GM23338 (cell line): ENCODE measurements at regions not wholly inside any gene's neighbourhood (a gene's known extent, or its start where the extent isn't known, plus 50 kb on each side); places are given as distances from the start of the nearest gene placed in this dataset.

Experiments used
- CREB1 ChIP-seq: fragments of 250-450 bp; sonication (Bioruptor Pico); IDR thresholded peaks from 2 replicates; pipeline ENCODE4 v1.5.0; 2020; ENCODE audit warnings: low read depth, mild to moderate bottlenecking, moderate library complexity
- CTCF ChIP-seq, 2 experiments: fragments of 200-600 bp in 1 of 2; sonication (generic) in 1 of 2; conservative IDR thresholded peaks; 2 replicates each; pipeline versions ENCODE4 v1.5.1 to v1.6.1; 2016 to 2017; ENCODE audit warnings: antibody characterized with exemption in 2 of 2, low read depth in 2 of 2, mild to moderate bottlenecking in 2 of 2, moderate library complexity in 1 of 2
- EZH2 ChIP-seq: fragments of 200-600 bp; sonication (generic); IDR thresholded peaks from one replicate; pipeline ENCODE4 v1.8.0; 2017; ENCODE audit warnings: antibody characterized with exemption, mild to moderate bottlenecking, low read depth; ENCODE audit not compliant: unreplicated experiment
- EZH2phosphoT487 ChIP-seq: fragments of 200-600 bp; sonication (generic); IDR thresholded peaks from one replicate; pipeline ENCODE4 v1.8.1; 2018; ENCODE audit warnings: antibody characterized with exemption; ENCODE audit not compliant: unreplicated experiment
- NANOG ChIP-seq: IDR thresholded peaks from 2 replicates; pipeline ENCODE4 v1.6.1; 2016; ENCODE audit warnings: antibody characterized with exemption, borderline replicate concordance
- POLR2AphosphoS5 ChIP-seq: IDR thresholded peaks from 2 replicates; pipeline ENCODE4 v1.6.1; 2016; ENCODE audit warnings: antibody characterized with exemption, low read depth
- STAT1 ChIP-seq: IDR thresholded peaks from one replicate; pipeline ENCODE4 v1.6.1; 2016; ENCODE audit warnings: antibody characterized with exemption; ENCODE audit not compliant: unreplicated experiment
- ZNF114 ChIP-seq: fragments of 250-450 bp; sonication (Bioruptor Pico); IDR thresholded peaks from 2 replicates; pipeline ENCODE4 v1.5.0; 2020; ENCODE audit warnings: mild to moderate bottlenecking, moderate library complexity
- ZNF331 ChIP-seq: fragments of 250-450 bp; sonication (Bioruptor Pico); IDR thresholded peaks from 2 replicates; pipeline ENCODE4 v1.5.0; 2020; ENCODE audit warnings: low read depth, mild to moderate bottlenecking, moderate library complexity
- TF ChIP-seq, protein P1 (sequence below): IDR thresholded peaks from one replicate; pipeline ENCODE4 v1.6.1; 2018; ENCODE audit warnings: antibody characterized with exemption; ENCODE audit not compliant: unreplicated experiment
- TF ChIP-seq, protein P2 (sequence below): fragments of 250-450 bp; sonication (Bioruptor Pico); IDR thresholded peaks from 2 replicates; pipeline ENCODE4 v1.5.0; 2020; ENCODE audit warnings: mild to moderate bottlenecking, moderate library complexity
- TF ChIP-seq, protein P3 (sequence below): IDR thresholded peaks from 2 replicates; pipeline ENCODE4 v1.6.1; 2016; ENCODE audit warnings: antibody characterized with exemption

DNA sequence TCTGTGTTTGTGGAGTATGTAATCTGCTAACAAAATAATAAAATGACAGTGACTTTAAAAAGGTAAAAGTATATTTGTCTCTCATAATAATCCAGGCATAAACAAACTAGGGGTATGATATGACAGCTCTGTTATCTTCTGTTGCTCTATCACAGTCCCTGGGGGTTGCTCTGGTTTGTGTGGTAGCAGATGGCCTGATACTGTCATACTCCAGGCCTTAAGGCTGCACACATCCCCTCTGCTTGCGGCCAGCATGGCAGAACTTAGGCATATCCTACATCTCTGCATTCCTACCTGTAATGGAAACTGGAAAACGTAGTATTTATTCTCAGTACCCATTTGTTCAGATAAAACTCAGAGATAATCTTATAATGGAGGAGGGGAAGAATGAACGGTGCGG, 117.9 kb upstream of the HAND2 start:
- TF ChIP-seq CTCF (conservative IDR thresholded peaks at IDR 0.05; ENCODE audit: low read depth in 2 of 2), result no peak
- TF ChIP-seq, protein P1, sequence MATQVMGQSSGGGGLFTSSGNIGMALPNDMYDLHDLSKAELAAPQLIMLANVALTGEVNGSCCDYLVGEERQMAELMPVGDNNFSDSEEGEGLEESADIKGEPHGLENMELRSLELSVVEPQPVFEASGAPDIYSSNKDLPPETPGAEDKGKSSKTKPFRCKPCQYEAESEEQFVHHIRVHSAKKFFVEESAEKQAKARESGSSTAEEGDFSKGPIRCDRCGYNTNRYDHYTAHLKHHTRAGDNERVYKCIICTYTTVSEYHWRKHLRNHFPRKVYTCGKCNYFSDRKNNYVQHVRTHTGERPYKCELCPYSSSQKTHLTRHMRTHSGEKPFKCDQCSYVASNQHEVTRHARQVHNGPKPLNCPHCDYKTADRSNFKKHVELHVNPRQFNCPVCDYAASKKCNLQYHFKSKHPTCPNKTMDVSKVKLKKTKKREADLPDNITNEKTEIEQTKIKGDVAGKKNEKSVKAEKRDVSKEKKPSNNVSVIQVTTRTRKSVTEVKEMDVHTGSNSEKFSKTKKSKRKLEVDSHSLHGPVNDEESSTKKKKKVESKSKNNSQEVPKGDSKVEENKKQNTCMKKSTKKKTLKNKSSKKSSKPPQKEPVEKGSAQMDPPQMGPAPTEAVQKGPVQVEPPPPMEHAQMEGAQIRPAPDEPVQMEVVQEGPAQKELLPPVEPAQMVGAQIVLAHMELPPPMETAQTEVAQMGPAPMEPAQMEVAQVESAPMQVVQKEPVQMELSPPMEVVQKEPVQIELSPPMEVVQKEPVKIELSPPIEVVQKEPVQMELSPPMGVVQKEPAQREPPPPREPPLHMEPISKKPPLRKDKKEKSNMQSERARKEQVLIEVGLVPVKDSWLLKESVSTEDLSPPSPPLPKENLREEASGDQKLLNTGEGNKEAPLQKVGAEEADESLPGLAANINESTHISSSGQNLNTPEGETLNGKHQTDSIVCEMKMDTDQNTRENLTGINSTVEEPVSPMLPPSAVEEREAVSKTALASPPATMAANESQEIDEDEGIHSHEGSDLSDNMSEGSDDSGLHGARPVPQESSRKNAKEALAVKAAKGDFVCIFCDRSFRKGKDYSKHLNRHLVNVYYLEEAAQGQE, result no peak
- no peak for TF ChIP-seq EZH2phosphoT487
- TF ChIP-seq EZH2, result no peak
- TF ChIP-seq, protein P2, sequence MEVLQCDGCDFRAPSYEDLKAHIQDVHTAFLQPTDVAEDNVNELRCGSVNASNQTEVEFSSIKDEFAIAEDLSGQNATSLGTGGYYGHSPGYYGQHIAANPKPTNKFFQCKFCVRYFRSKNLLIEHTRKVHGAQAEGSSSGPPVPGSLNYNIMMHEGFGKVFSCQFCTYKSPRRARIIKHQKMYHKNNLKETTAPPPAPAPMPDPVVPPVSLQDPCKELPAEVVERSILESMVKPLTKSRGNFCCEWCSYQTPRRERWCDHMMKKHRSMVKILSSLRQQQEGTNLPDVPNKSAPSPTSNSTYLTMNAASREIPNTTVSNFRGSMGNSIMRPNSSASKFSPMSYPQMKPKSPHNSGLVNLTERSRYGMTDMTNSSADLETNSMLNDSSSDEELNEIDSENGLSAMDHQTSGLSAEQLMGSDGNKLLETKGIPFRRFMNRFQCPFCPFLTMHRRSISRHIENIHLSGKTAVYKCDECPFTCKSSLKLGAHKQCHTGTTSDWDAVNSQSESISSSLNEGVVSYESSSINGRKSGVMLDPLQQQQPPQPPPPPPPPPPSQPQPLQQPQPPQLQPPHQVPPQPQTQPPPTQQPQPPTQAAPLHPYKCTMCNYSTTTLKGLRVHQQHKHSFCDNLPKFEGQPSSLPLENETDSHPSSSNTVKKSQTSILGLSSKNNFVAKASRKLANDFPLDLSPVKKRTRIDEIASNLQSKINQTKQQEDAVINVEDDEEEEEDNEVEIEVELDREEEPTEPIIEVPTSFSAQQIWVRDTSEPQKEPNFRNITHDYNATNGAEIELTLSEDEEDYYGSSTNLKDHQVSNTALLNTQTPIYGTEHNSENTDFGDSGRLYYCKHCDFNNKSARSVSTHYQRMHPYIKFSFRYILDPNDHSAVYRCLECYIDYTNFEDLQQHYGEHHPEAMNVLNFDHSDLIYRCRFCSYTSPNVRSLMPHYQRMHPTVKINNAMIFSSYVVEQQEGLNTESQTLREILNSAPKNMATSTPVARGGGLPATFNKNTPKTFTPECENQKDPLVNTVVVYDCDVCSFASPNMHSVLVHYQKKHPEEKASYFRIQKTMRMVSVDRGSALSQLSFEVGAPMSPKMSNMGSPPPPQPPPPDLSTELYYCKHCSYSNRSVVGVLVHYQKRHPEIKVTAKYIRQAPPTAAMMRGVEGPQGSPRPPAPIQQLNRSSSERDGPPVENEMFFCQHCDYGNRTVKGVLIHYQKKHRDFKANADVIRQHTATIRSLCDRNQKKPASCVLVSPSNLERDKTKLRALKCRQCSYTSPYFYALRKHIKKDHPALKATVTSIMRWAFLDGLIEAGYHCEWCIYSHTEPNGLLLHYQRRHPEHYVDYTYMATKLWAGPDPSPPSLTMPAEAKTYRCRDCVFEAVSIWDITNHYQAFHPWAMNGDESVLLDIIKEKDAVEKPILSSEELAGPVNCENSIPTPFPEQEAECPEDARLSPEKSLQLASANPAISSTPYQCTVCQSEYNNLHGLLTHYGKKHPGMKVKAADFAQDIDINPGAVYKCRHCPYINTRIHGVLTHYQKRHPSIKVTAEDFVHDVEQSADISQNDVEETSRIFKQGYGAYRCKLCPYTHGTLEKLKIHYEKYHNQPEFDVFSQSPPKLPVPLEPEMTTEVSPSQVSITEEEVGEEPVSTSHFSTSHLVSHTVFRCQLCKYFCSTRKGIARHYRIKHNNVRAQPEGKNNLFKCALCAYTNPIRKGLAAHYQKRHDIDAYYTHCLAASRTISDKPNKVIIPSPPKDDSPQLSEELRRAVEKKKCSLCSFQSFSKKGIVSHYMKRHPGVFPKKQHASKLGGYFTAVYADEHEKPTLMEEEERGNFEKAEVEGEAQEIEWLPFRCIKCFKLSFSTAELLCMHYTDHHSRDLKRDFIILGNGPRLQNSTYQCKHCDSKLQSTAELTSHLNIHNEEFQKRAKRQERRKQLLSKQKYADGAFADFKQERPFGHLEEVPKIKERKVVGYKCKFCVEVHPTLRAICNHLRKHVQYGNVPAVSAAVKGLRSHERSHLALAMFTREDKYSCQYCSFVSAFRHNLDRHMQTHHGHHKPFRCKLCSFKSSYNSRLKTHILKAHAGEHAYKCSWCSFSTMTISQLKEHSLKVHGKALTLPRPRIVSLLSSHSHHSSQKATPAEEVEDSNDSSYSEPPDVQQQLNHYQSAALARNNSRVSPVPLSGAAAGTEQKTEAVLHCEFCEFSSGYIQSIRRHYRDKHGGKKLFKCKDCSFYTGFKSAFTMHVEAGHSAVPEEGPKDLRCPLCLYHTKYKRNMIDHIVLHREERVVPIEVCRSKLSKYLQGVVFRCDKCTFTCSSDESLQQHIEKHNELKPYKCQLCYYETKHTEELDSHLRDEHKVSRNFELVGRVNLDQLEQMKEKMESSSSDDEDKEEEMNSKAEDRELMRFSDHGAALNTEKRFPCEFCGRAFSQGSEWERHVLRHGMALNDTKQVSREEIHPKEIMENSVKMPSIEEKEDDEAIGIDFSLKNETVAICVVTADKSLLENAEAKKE, result no peak
- TF ChIP-seq CREB1, result no peak
- TF ChIP-seq, protein P3, sequence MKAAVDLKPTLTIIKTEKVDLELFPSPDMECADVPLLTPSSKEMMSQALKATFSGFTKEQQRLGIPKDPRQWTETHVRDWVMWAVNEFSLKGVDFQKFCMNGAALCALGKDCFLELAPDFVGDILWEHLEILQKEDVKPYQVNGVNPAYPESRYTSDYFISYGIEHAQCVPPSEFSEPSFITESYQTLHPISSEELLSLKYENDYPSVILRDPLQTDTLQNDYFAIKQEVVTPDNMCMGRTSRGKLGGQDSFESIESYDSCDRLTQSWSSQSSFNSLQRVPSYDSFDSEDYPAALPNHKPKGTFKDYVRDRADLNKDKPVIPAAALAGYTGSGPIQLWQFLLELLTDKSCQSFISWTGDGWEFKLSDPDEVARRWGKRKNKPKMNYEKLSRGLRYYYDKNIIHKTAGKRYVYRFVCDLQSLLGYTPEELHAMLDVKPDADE, result no peak
- no peak for TF ChIP-seq POLR2AphosphoS5
- TF ChIP-seq STAT1, result no peak
- no peak for TF ChIP-seq NANOG
- TF ChIP-seq ZNF331, result no peak
- TF ChIP-seq ZNF114 (CRISPR knock-in tag), result no peak
